ENCODE measurements at regions not wholly inside any gene's neighbourhood (a gene's known extent, or its start where the extent isn't known, plus 50 kb on each side); places are given as distances from the start of the nearest gene placed in this dataset.
"Not testable (repeated sequence)": the region's sequence is repeated elsewhere in the genome, so short reads cannot be mapped to it uniquely, and the experiment has no call there.

DNA sequence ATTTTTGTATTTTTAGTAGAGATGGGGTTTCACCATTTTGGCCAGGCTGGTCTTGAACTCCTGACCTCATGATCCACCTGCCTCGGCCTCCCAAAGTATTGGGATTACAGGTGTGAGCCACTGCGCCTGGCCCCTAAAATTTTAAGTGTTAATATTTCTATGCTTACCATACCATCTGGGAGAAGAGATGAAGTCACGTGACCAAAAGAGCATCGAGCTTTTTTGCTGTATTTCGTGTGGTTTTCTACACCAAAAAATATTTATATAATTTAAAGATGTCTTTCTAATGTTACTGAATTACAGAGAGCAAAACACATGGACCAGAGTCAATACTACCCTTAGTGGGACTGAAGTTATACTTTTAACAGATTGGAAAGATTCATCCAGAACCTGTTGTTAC lies 400.9 kb downstream of the SOCS6 start:
- TF ChIP-seq, protein P1, sequence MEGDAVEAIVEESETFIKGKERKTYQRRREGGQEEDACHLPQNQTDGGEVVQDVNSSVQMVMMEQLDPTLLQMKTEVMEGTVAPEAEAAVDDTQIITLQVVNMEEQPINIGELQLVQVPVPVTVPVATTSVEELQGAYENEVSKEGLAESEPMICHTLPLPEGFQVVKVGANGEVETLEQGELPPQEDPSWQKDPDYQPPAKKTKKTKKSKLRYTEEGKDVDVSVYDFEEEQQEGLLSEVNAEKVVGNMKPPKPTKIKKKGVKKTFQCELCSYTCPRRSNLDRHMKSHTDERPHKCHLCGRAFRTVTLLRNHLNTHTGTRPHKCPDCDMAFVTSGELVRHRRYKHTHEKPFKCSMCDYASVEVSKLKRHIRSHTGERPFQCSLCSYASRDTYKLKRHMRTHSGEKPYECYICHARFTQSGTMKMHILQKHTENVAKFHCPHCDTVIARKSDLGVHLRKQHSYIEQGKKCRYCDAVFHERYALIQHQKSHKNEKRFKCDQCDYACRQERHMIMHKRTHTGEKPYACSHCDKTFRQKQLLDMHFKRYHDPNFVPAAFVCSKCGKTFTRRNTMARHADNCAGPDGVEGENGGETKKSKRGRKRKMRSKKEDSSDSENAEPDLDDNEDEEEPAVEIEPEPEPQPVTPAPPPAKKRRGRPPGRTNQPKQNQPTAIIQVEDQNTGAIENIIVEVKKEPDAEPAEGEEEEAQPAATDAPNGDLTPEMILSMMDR (IDR thresholded peaks at IDR 0.05; ENCODE audit: poor library complexity): not testable (repeated sequence)
- TF ChIP-seq EZH2phosphoT487 (IDR thresholded peaks at IDR 0.05; ENCODE audit: low read depth, severe bottlenecking, unreplicated experiment): not testable (repeated sequence)
